ENCODE measurements at regions not wholly inside any gene's neighbourhood (a gene's known extent, or its start where the extent isn't known, plus 50 kb on each side); places are given as distances from the start of the nearest gene placed in this dataset.

DNA sequence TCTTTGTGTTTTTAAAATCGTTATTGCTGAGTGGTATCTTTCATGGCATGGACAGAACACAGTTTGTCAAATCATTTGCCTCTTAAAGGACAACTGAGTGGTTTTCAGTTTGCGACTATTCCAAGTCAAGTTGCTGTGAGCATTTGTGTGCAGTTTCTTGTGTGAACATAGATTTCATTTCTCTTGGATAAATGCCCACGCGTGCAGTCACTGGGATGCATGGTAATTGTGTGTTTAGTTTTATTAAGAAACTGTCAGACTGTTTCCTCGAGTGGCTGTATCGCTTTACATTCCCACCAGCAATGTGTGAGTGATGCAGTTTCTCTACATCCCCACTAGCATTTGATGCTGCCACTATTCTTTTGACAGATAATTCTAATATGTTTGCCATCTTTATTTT is 154.0 kb upstream of the ARL4C start:
- ChIA-PET POLR2A (no interaction called here), CTCF (no interaction called here), SMC1A (ENCODE audit: uncharacterized antibody, unreplicated experiment) (no interaction called here), RAD21 (ENCODE audit: unreplicated experiment) (no interaction called here)
- TF ChIP-seq, protein P1, sequence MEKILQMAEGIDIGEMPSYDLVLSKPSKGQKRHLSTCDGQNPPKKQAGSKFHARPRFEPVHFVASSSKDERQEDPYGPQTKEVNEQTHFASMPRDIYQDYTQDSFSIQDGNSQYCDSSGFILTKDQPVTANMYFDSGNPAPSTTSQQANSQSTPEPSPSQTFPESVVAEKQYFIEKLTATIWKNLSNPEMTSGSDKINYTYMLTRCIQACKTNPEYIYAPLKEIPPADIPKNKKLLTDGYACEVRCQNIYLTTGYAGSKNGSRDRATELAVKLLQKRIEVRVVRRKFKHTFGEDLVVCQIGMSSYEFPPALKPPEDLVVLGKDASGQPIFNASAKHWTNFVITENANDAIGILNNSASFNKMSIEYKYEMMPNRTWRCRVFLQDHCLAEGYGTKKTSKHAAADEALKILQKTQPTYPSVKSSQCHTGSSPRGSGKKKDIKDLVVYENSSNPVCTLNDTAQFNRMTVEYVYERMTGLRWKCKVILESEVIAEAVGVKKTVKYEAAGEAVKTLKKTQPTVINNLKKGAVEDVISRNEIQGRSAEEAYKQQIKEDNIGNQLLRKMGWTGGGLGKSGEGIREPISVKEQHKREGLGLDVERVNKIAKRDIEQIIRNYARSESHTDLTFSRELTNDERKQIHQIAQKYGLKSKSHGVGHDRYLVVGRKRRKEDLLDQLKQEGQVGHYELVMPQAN (conservative IDR thresholded peaks at IDR 0.05): no peak
- no peak for TF ChIP-seq ESRRA (IDR thresholded peaks at IDR 0.05; ENCODE audit: low read length)
- TF ChIP-seq MTA3 (IDR thresholded peaks at IDR 0.05; ENCODE audit: borderline replicate concordance, low read length): no peak
- TF ChIP-seq NFYA (IDR thresholded peaks at IDR 0.05; ENCODE audit: borderline replicate concordance, low read depth, low read length): no peak
- TF ChIP-seq ZSCAN29 (IDR thresholded peaks at IDR 0.05): no peak
- no peak for TF ChIP-seq RAD51 (IDR thresholded peaks at IDR 0.05)
- TF ChIP-seq CBX5 (IDR thresholded peaks at IDR 0.05; ENCODE audit: low read depth): no peak
- no peak for TF ChIP-seq YBX1 (IDR thresholded peaks at IDR 0.05)
- no peak for TF ChIP-seq CREM (IDR thresholded peaks at IDR 0.05; ENCODE audit: low read depth)
- WGBS (ENCODE audit: insufficient coverage, insufficient replicate concordance, low lambda C conversion rate, missing lambda C conversion rate): 39% methylated on average over 6 of the region's 6 CpGs
- DNase-seq (ENCODE audit: low read depth, low spot score) (no peak), FAIRE-seq (no peak), ATAC-seq (no peak)
- Histone ChIP-seq H3K4me3 (no peak overlapping the region), H3K79me2 (ENCODE audit: control insufficient read depth, insufficient read depth, low read length) (no peaks in the 10 kb centered on the region), H3K27ac (ENCODE audit: control insufficient read depth, insufficient read depth) (no peak overlapping the region), H3K9me3 (replicated peaks; ENCODE audit: control insufficient read depth, insufficient read depth, low read length) (no peaks in the 10 kb centered on the region), H4K20me1 (ENCODE audit: control insufficient read depth, insufficient read depth) (no peaks in the 10 kb centered on the region), H3K9ac (ENCODE audit: control insufficient read depth, insufficient read depth, low read length) (no peak overlapping the region), H3K4me2 (ENCODE audit: control insufficient read depth, insufficient read depth) (no peak overlapping the region), H3K36me3 (ENCODE audit: control insufficient read depth in 2 of 2, insufficient read depth in 2 of 2, low read length in 1 of 2) (no peaks in the 10 kb centered on the region), H3K27me3 (replicated peaks in 1 of 2; ENCODE audit: control insufficient read depth in 2 of 2, insufficient read depth in 2 of 2, low read length in 1 of 2) (no peaks in the 10 kb centered on the region), H3K4me1 (ENCODE audit: control insufficient read depth, insufficient read depth, low read length) (no peaks in the 10 kb centered on the region), H2AFZ (ENCODE audit: control insufficient read depth, low read depth, low read length) (no peak overlapping the region)
- BruUV-seq (replicated peaks): no TSS peak
- intact Hi-C loops (cut with micrococcal nuclease; ENCODE audit: unreplicated experiment) (no loop called here), in situ Hi-C loops (cut with MboI) (no loop called here)

- DNase-seq (ENCODE audit: low read depth, low spot score): no peak
- no peaks in the 10 kb centered on the region for H3K9me3 ChIP-seq (replicated peaks; ENCODE audit: control insufficient read depth, insufficient read depth, low read length)
- CTCF ChIA-PET: no interaction called here
- H4K20me1 ChIP-seq (ENCODE audit: control insufficient read depth, insufficient read depth): no peaks in the 10 kb centered on the region
- intact Hi-C loops (cut with micrococcal nuclease; ENCODE audit: unreplicated experiment) (no loop called here), in situ Hi-C loops (cut with MboI) (no loop called here)
- no peak overlapping the region for H3K4me2 ChIP-seq (ENCODE audit: control insufficient read depth, insufficient read depth)
- H3K27me3 ChIP-seq (replicated peaks in 1 of 2; ENCODE audit: control insufficient read depth in 2 of 2, insufficient read depth in 2 of 2, low read length in 1 of 2): no peaks in the 10 kb centered on the region
- SMC1A ChIA-PET (ENCODE audit: uncharacterized antibody, unreplicated experiment): no interaction called here
- H3K27ac ChIP-seq (ENCODE audit: control insufficient read depth, insufficient read depth): no peak overlapping the region
- no peak overlapping the region for H3K9ac ChIP-seq (ENCODE audit: control insufficient read depth, insufficient read depth, low read length)
- H3K36me3 ChIP-seq (ENCODE audit: control insufficient read depth in 2 of 2, insufficient read depth in 2 of 2, low read length in 1 of 2): no peaks in the 10 kb centered on the region
- no peak overlapping the region for H2AFZ ChIP-seq (ENCODE audit: control insufficient read depth, low read depth, low read length)
- no TSS peak for BruUV-seq (replicated peaks)
- FAIRE-seq: no peak
- POLR2A ChIA-PET: no interaction called here
- H3K79me2 ChIP-seq (ENCODE audit: control insufficient read depth, insufficient read depth, low read length): no peaks in the 10 kb centered on the region
- no peak for ATAC-seq
- RAD21 ChIA-PET (ENCODE audit: unreplicated experiment): no interaction called here
- no peak overlapping the region for H3K4me3 ChIP-seq
- no peaks in the 10 kb centered on the region for H3K4me1 ChIP-seq (ENCODE audit: control insufficient read depth, insufficient read depth, low read length)
- TF ChIP-seq ESRRA (IDR thresholded peaks at IDR 0.05; ENCODE audit: low read length) (no peak), ZBTB40 (IDR thresholded peaks at IDR 0.05; ENCODE audit: borderline replicate concordance) (no peak), RFX5 (IDR thresholded peaks at IDR 0.05; ENCODE audit: low read depth, low read length) (no peak), IKZF2 (IDR thresholded peaks at IDR 0.05) (no peak), SP1 (IDR thresholded peaks at IDR 0.05; ENCODE audit: low read depth, low read length) (no peak), ASH2L (IDR thresholded peaks at IDR 0.05; ENCODE audit: borderline replicate concordance, low read depth) (no peak), DPF2 (IDR thresholded peaks at IDR 0.05) (no peak), ZNF207 (IDR thresholded peaks at IDR 0.05; ENCODE audit: borderline replicate concordance) (no peak), HCFC1 (IDR thresholded peaks at IDR 0.05; ENCODE audit: low read length) (no peak)
Measured at GRCh38 chr2:234649951-234650350, 153.1 kb upstream of the ARL4C start.
